NB4 (cell line): ENCODE measurements at regions not wholly inside any gene's neighbourhood (a gene's known extent, or its start where the extent isn't known, plus 50 kb on each side); places are given as distances from the start of the nearest gene placed in this dataset.
A peak's percentile ranks its signal among the peaks of the same experiment; 100 is the strongest.

ENCODE experiments used
- DNase-seq: peaks from one replicate; pipeline ENCODE4 v3.0.0; 2010; ENCODE audit warnings: low read depth
- H3K4me3 ChIP-seq: one replicate; pipeline ENCODE4 v1.5.1; 2011; ENCODE audit warnings: mild to moderate bottlenecking, low read depth, low read length, moderate library complexity
- CTCF ChIP-seq: IDR thresholded peaks from one replicate; pipeline ENCODE4 v1.5.1; 2012; ENCODE audit warnings: low read depth, low read length
- MAX ChIP-seq: IDR thresholded peaks from 2 replicates; pipeline ENCODE4 v1.6.1; 2011; ENCODE audit warnings: low read depth, low read length
- MYC ChIP-seq: IDR thresholded peaks from 2 replicates; pipeline ENCODE4 v1.6.1; 2011; ENCODE audit warnings: low read depth, low read length
- POLR2A ChIP-seq: IDR thresholded peaks from 2 replicates; pipeline ENCODE4 v1.6.1; 2011; ENCODE audit warnings: mild to moderate bottlenecking; ENCODE audit not compliant: insufficient read length; ENCODE audit errors: extremely low read depth

DNA sequence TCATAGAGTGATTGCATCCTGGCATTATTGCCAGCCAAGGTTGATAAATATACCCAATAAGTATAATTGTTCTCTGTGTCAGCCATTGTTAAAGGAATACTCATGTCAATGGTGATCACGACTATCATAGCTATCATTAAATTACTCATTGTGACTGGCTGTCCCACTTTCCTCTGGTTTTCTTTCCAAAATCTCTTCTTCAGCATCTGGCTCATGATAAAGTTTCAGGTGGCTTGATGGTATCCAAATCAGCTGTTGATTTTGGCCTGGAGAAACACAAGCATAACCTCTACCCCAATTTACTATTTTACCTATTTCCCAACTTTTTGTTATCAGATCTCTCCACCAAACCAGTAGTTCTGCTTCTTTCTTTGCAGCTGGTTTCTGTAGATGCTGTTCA, 67.1 kb upstream of the SPIN2A start:
- no peak for DNase-seq
- no peak for TF ChIP-seq MAX
- TF ChIP-seq MYC = no peak
- H3K4me3 ChIP-seq = no peak overlapping the region

GRCh38 chrX:57211906-57212305, 74.6 kb upstream of the FAAH2 start:
- no peak for DNase-seq
- no peak overlapping the region for H3K4me3 ChIP-seq
- TF ChIP-seq MYC (no peak), CTCF (no peak), POLR2A (no peak), MAX (no peak)

GRCh38 chrX:57227691-57228090, 58.8 kb upstream of the FAAH2 start:
- TF ChIP-seq MYC = no peak
- DNase-seq = peak; percentile 7
- H3K4me3 ChIP-seq = no peak overlapping the region

GRCh38 chrX:57232658-57233360, 53.7 kb upstream of the FAAH2 start:
- no peak for DNase-seq
- H3K4me3 ChIP-seq = no peak overlapping the region
- TF ChIP-seq CTCF = no peak
- no peak for TF ChIP-seq MYC
- no peak for TF ChIP-seq POLR2A
- no peak for TF ChIP-seq MAX
